ENCODE measurements at regions not wholly inside any gene's neighbourhood (a gene's known extent, or its start where the extent isn't known, plus 50 kb on each side); places are given as distances from the start of the nearest gene placed in this dataset.

DNA sequence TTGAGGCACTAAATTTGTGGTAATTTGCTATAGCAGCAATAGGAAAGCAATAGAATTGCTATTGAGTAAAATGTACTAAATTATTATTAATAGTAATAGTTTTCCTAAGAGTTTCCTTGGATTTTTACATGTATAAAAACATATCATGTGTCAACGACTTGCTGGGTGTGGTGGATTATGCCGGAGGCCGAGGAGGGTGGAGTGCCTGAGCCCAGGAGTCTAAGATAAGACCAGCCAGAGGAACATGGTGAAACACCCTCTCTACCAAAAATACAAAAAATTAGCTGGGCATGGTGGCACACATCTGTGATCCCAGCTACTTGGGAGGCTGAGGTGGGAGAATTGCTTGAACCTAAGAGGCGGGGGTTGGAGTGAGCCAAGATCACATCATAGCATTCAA is 749.9 kb downstream of the TBL1XR1 start:
- 71 to 90% methylated on average over 4 of the region's 4 CpGs for WGBS, 2 donors
- no peak for TF ChIP-seq POLR2A (IDR thresholded peaks at IDR 0.05)
- TF ChIP-seq, protein P1, sequence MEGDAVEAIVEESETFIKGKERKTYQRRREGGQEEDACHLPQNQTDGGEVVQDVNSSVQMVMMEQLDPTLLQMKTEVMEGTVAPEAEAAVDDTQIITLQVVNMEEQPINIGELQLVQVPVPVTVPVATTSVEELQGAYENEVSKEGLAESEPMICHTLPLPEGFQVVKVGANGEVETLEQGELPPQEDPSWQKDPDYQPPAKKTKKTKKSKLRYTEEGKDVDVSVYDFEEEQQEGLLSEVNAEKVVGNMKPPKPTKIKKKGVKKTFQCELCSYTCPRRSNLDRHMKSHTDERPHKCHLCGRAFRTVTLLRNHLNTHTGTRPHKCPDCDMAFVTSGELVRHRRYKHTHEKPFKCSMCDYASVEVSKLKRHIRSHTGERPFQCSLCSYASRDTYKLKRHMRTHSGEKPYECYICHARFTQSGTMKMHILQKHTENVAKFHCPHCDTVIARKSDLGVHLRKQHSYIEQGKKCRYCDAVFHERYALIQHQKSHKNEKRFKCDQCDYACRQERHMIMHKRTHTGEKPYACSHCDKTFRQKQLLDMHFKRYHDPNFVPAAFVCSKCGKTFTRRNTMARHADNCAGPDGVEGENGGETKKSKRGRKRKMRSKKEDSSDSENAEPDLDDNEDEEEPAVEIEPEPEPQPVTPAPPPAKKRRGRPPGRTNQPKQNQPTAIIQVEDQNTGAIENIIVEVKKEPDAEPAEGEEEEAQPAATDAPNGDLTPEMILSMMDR (IDR thresholded peaks at IDR 0.05), result no peak
- DNase-seq (ENCODE audit: low spot score in 2 of 2), result no peak
- intact Hi-C loops (cut with DNase I; ENCODE audit: low total_unique reads), result no loop called here
- no peak overlapping the region for H3K4me3 ChIP-seq (ENCODE audit: low read depth, poor library complexity, severe bottlenecking)

DNA sequence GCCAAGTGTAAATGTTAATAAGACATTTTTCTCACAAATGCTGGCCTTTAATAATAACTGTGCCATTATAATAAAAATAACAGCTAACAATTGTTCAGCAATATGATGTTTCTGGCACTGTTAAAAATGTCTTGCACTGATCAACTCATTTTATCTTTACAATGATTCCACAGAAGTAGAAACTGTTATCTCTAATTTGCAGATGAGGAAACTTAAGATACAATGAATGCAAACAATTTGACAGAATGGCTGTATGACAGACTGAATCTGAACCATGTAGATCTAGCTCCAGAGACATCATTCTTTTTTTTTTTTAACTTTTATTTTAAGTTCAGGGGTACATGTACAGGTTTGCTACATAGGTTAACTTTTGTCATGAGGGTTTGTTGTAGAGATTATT is 755.0 kb downstream of the TBL1XR1 start:
- intact Hi-C loops (cut with DNase I; ENCODE audit: low total_unique reads), result no loop called here
- TF ChIP-seq, protein P1 (IDR thresholded peaks at IDR 0.05), result no peak
- no peak for TF ChIP-seq POLR2A (IDR thresholded peaks at IDR 0.05)
- no peak for DNase-seq (ENCODE audit: low spot score in 2 of 2)
- H3K4me3 ChIP-seq (ENCODE audit: low read depth, poor library complexity, severe bottlenecking), result no peak overlapping the region

DNA sequence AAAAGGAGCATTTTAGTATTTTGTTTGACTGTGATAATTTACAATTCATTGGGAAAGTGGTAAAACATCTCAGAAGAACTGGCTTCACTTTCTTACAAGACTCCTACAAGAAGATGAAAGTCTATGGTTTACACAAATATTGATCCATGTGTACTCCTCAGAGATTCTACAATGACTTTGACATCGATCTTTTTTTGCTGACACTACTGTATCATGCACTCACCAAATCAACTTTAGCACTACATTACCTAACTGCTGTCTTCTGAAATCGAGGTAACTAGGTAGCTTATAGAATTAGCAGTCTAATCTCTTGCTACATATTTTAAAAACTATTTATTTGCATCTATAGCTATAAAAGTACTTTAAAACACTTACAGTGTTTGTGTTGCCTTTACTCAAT is 757.6 kb downstream of the TBL1XR1 start:
- no peak for DNase-seq (ENCODE audit: low spot score in 2 of 2)
- WGBS, 2 donors, result 83 to 90% methylated on average over 2 of the region's 2 CpGs
- TF ChIP-seq, protein P1 (IDR thresholded peaks at IDR 0.05), result no peak
- TF ChIP-seq POLR2A (IDR thresholded peaks at IDR 0.05), result no peak
- H3K4me3 ChIP-seq (ENCODE audit: low read depth, poor library complexity, severe bottlenecking), result no peak overlapping the region
- intact Hi-C loops (cut with DNase I; ENCODE audit: low total_unique reads), result no loop called here

DNA sequence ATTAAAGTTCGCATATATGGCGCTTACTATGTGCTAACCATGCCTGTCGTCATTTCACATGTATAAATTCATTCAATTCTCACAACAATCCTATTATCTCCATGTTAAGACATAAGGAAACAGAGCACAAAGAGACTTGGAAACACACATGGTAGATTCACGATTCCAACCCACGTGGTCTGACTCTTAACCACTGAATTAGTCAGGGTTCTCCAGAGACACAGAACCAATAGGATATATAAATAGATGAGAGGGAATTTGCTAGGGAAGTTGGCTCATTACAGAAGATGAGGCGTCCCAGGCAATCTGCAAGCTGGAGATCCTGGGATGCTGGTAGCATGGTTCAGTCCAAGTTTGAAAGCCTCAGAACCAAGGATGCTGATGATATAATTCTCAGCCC is 765.3 kb downstream of the TBL1XR1 start:
- no peak for DNase-seq (ENCODE audit: low spot score in 2 of 2)
- TF ChIP-seq POLR2A (IDR thresholded peaks at IDR 0.05), result no peak
- TF ChIP-seq, protein P1 (IDR thresholded peaks at IDR 0.05), result no peak
- no peak overlapping the region for H3K4me3 ChIP-seq (ENCODE audit: low read depth, poor library complexity, severe bottlenecking)
- 62 to 78% methylated on average over 6 of the region's 6 CpGs for WGBS, 2 donors
- intact Hi-C loops (cut with DNase I; ENCODE audit: low total_unique reads), result no loop called here

DNA sequence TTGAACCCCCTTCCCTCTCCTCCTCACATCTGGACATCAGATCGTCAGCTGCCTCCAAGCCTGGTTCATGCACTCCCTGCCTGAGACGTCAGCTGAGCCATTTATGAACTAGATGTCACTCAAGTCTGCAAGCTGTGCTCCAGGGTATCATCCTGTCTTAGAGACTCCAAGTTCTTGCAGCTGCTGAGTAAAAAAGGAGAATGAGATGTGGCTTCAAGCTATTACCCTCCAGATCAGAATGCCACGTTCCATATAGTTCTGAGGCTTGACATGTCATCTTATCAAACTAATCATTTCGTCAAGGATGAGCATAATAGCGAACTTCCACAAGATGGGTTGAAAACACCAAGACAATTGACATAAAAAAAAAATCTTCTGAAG is 766.3 kb downstream of the TBL1XR1 start:
- WGBS, 2 donors, result 29 to 37% methylated on average over 5 of the region's 5 CpGs
- no peak overlapping the region for H3K4me3 ChIP-seq (ENCODE audit: low read depth, poor library complexity, severe bottlenecking)
- no peak for TF ChIP-seq POLR2A (IDR thresholded peaks at IDR 0.05)
- TF ChIP-seq, protein P1 (IDR thresholded peaks at IDR 0.05), result no peak
- intact Hi-C loops (cut with DNase I; ENCODE audit: low total_unique reads), result no loop called here
- DNase-seq (ENCODE audit: low spot score in 2 of 2), result no peak

DNA sequence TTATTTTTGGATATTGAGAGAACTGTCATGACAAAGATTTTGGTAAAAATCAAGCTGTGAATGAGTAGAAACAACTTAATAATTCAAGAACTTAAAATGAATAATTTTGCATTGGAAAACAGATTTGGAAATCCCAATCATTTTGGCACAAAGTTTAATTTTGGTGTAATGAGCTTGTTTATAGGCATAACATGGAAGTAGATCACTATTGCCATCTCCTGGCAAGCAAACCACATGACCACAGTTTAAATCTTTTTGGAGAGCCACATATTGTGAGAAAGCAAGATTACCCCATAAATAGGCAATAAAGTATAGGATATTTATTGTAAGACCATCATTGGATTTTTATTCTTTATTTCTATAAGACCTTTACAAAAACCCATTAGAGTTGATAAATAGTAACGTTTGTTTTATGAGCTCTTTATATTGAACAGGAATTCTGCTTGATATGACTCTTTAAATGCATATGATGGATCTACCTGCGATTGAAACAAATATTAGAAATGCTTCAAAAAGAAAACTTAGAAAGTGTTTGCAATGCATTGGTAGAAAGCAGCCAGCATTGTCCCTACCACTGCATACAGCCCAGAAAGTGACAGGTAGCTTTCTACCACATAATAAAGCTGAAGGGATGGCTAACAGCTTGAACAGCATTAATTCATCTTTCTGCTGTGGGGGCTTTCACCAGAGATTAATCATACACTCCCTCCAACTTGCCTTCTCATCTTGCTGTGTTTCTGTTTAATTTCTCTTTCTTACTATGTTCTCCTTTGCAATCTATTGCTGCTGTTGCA is 766.8 kb downstream of the TBL1XR1 start:
- 36 to 40% methylated on average over 2 of the region's 2 CpGs for WGBS, 2 donors

More for the DNA sequence above, 766.8 kb downstream of the TBL1XR1 start:
- TF ChIP-seq, protein P1 (IDR thresholded peaks at IDR 0.05), result no peak
- no peak for TF ChIP-seq POLR2A (IDR thresholded peaks at IDR 0.05)
- no peak for DNase-seq (ENCODE audit: low spot score in 2 of 2)
- intact Hi-C loops (cut with DNase I; ENCODE audit: low total_unique reads), result no loop called here
- no peak overlapping the region for H3K4me3 ChIP-seq (ENCODE audit: low read depth, poor library complexity, severe bottlenecking)

All from lower leg skin (tissue), 4 donors.